ENCODE measurements at regions not wholly inside any gene's neighbourhood (a gene's known extent, or its start where the extent isn't known, plus 50 kb on each side); places are given as distances from the start of the nearest gene placed in this dataset.

DNA sequence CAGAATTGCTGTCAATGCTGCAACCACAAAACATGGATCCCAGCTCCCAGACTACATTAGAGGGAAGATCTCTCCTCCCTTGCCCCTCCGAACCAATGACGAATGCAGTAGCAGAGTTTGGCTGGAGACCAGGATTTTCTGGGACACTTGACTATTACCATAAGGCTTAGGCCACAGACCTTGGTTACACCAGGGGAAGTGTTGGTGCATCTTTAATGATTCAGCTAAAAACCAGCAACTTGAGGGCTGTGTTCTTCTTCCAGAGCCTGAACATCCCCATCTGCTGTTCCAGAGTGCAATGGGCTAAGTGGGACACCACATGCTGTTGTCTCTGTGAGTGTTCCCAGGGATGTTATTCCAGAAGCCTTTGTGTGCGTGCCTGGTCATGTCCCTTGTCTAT is 528.2 kb downstream of the LMO7 start:
- H3K4me1 ChIP-seq (replicated peaks in 1 of 4; ENCODE audit: control insufficient read depth in 3 of 4, insufficient read depth in 4 of 4, low read length in 3 of 4), result no peaks in the 10 kb centered on the region
- TF ChIP-seq GABPA (IDR thresholded peaks at IDR 0.05; ENCODE audit: borderline replicate concordance, insufficient read depth, low read length), result no peak
- no peak for TF ChIP-seq CHD1 (IDR thresholded peaks at IDR 0.05; ENCODE audit: low read depth, low read length)
- no peak for TF ChIP-seq SIRT6 (IDR thresholded peaks at IDR 0.05; ENCODE audit: low read length)
- no peak for TF ChIP-seq ASH2L (IDR thresholded peaks at IDR 0.05; ENCODE audit: low read length)
- H3K56ac ChIP-seq (replicated peaks; ENCODE audit: insufficient read length, low read depth, low read length), result no peak overlapping the region
- no peak overlapping the region for H3K18ac ChIP-seq (ENCODE audit: extremely low read depth, low read length)
- no peak overlapping the region for H2BK5ac ChIP-seq (ENCODE audit: low read depth, low read length)
- no peak overlapping the region for H3K27ac ChIP-seq (ENCODE audit: low read depth, low read length)
- 84% methylated on average over 3 of the region's 3 CpGs; no CpG with 5 or more reads in 1 of the 2 experiments for WGBS, 2 experiments (ENCODE audit: extremely low coverage in 1 of 2, insufficient coverage in 1 of 2, insufficient read length in 1 of 2, insufficient replicate concordance in 2 of 2, low coverage in 1 of 2, low lambda C conversion rate in 2 of 2, missing lambda C conversion rate in 1 of 2)
- H2BK20ac ChIP-seq (ENCODE audit: low read length), result no peak overlapping the region
- no peak overlapping the region for H2BK15ac ChIP-seq (ENCODE audit: low read length)
- no peak overlapping the region for H2BK12ac ChIP-seq (ENCODE audit: low read depth, low read length)
- no peaks in the 10 kb centered on the region for H3K23me2 ChIP-seq (ENCODE audit: low read depth, low read length)
- H2AK5ac ChIP-seq (ENCODE audit: low read depth, low read length), result no peak overlapping the region
- DNase-seq (ENCODE audit: low read depth in 1 of 2, low spot score in 2 of 2) (no peak), FAIRE-seq (no peak)
- H3K79me2 ChIP-seq (ENCODE audit: control insufficient read depth in 1 of 2, insufficient read depth in 2 of 2, low read length in 2 of 2), result no peaks in the 10 kb centered on the region
- H4K8ac ChIP-seq (ENCODE audit: extremely low read depth, insufficient read depth, low read length), result no peak overlapping the region
- no peak overlapping the region for H3K14ac ChIP-seq (ENCODE audit: insufficient read length)
- H3K79me1 ChIP-seq (ENCODE audit: low read depth, low read length), result no peaks in the 10 kb centered on the region
- H2AFZ ChIP-seq (ENCODE audit: low read length), result no peak overlapping the region
- no peak overlapping the region for H3K9ac ChIP-seq (replicated peaks in 1 of 4; ENCODE audit: extremely low read depth in 1 of 4, low read depth in 3 of 4, low read length in 3 of 4)
- H3K4me3 ChIP-seq (ENCODE audit: extremely low read depth in 1 of 4, insufficient read depth in 2 of 4, low read depth in 3 of 4, low read length in 4 of 4), result no peak overlapping the region
- H4K91ac ChIP-seq (replicated peaks; ENCODE audit: insufficient read length, low read length), result no peak overlapping the region
- no peak overlapping the region for H4K5ac ChIP-seq (ENCODE audit: insufficient read length, low read depth, low read length)
- H3K4me2 ChIP-seq (ENCODE audit: insufficient read depth in 1 of 2, low read depth in 2 of 2, low read length in 2 of 2), result no peak overlapping the region
- H3K23ac ChIP-seq (ENCODE audit: insufficient read length), result no peak overlapping the region
- CTCF ChIA-PET (ENCODE audit: partially characterized antibody), result interaction anchor here (1.6 kb wide), 1 partner anchor 476 kb away, joined by 3 read pairs; no protein-coding TSS in a partner anchor
- no peak overlapping the region for H3K4ac ChIP-seq (replicated peaks; ENCODE audit: insufficient read length, low read depth, low read length)
- no peaks in the 10 kb centered on the region for H3K9me3 ChIP-seq (ENCODE audit: insufficient read depth in 2 of 2, low read depth in 1 of 2, low read length in 1 of 2)
- POLR2A ChIA-PET (ENCODE audit: partially characterized antibody), result no interaction called here
- H2BK120ac ChIP-seq (replicated peaks; ENCODE audit: low read depth, low read length), result no peak overlapping the region
- H4K20me1 ChIP-seq (replicated peaks in 1 of 2; ENCODE audit: control insufficient read depth in 1 of 2, insufficient read depth in 2 of 2, low read length in 2 of 2), result no peaks in the 10 kb centered on the region
- no peaks in the 10 kb centered on the region for H3K27me3 ChIP-seq (replicated peaks in 1 of 4; ENCODE audit: control insufficient read depth in 3 of 4, extremely low read depth in 1 of 4, insufficient read depth in 3 of 4, low read length in 3 of 4)
- no peaks in the 10 kb centered on the region for H3K36me3 ChIP-seq (ENCODE audit: control insufficient read depth in 2 of 4, insufficient read depth in 4 of 4, low read length in 3 of 4)

Data from H1 (cell line).